ENCODE measurements at regions not wholly inside any gene's neighbourhood (a gene's known extent, or its start where the extent isn't known, plus 50 kb on each side); places are given as distances from the start of the nearest gene placed in this dataset.

GRCh38 chr21:31566064-31566463 lies 93.4 kb upstream of the SOD1 start:
- TF ChIP-seq CTCF (IDR thresholded peaks at IDR 0.05; ENCODE audit: control extremely low read depth in 1 of 3, insufficient read depth in 1 of 3, low read depth in 1 of 3, low read length in 3 of 3) (peak in 2 of 3 experiments; percentile 32 to 36; a peak in 2 of 4 replicates), POLR2A (IDR thresholded peaks at IDR 0.05; ENCODE audit: control extremely low read depth in 1 of 2, low read depth in 2 of 2, low read length in 2 of 2) (no peak), ATF3 (IDR thresholded peaks at IDR 0.05; ENCODE audit: insufficient read depth, low read depth, low read length) (no peak), TAF1 (IDR thresholded peaks at IDR 0.05; ENCODE audit: low read depth, low read length) (no peak), YY1 (IDR thresholded peaks at IDR 0.05; ENCODE audit: low read depth, low read length) (no peak), SP1 (IDR thresholded peaks at IDR 0.05; ENCODE audit: low read depth, low read length) (no peak), EZH2 (IDR thresholded peaks at IDR 0.05; ENCODE audit: low read depth, low read length, severe bottlenecking) (no peak), CHD2 (IDR thresholded peaks at IDR 0.05; ENCODE audit: low read length) (no peak), BACH1 (IDR thresholded peaks at IDR 0.05; ENCODE audit: low read length) (no peak), NANOG (IDR thresholded peaks at IDR 0.05; ENCODE audit: insufficient read depth, low read depth, low read length, poor library complexity, severe bottlenecking) (no peak), SRF (IDR thresholded peaks at IDR 0.05; ENCODE audit: low read depth, low read length) (no peak), EP300 (IDR thresholded peaks at IDR 0.05; ENCODE audit: borderline replicate concordance in 1 of 2, low read depth in 2 of 2, low read length in 2 of 2) (no peak), KDM1A (IDR thresholded peaks at IDR 0.05; ENCODE audit: borderline replicate concordance, low read length) (no peak)
